NCI-H1930 (cell line): ENCODE measurements at regions not wholly inside any gene's neighbourhood (a gene's known extent, or its start where the extent isn't known, plus 50 kb on each side); places are given as distances from the start of the nearest gene placed in this dataset.

Experiments
- DNase-seq, 2 experiments: peaks; one replicate each; lab custom pipeline; 2025; lab: John Stamatoyannopoulos, UW

DNA sequence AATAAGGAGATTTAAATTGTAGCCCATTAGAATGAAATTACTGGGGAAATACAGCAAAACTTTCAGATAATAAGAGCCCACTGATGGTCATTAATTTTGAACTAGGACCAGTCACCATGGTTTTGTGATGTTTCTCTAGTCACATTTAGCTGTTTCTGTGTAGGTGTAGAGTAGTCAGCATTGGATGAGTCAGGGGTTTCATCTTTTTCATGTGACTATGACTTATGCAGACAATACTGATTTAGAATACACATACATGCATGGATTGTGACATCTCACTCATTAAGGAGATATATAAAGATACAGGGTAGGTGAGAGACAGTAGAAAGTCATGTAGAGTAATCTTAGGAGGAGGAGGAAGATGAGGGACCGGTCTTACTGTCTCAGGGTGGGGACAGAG lies 1192.7 kb downstream of the KCNT2 start:
- no peak for DNase-seq

GRCh38 chr1:195394567-195394966 lies 1213.7 kb downstream of the KCNT2 start:
- no peak for DNase-seq

DNA sequence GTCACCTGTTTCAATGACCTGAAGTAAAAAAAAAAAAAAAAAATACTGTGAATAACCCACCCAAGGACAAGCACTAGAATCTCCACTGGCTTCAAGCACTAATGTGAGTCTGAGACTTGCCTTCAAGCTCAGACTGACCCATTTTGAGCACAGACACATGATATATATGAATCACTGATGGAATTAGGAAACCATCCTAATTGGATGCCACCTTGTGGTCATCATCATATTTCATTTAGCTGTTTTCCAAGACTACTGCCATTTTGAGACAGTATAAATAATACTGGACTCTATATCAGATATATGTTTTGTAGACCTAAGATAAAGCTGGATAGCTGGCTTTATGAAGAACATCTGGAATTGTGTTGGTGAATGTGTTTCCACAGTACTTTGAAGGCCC lies 1232.0 kb downstream of the KCNT2 start:
- no peak for DNase-seq

GRCh38 chr1:195373856-195374255 lies 1234.4 kb downstream of the KCNT2 start:
- DNase-seq, result no peak

DNA sequence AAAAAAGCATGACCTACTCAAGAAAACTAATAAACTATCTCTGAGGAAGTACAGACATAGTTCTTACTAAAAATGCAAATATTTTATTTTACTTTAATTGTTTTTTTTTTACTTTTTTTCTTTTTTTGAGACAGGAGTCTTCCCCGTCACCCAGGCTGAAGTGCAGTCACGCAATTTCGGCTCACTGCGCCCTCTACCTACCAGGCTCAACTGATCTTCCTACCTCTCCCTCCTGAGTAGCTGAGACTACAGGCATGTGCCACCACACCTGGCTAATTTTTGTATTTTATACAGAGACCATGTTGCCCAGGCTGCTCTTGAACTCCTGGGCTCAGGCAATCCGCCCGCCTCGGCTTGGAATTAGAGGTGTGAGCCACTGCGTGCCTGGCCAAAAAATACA lies 1263.1 kb downstream of the KCNT2 start:
- no peak for DNase-seq

DNA sequence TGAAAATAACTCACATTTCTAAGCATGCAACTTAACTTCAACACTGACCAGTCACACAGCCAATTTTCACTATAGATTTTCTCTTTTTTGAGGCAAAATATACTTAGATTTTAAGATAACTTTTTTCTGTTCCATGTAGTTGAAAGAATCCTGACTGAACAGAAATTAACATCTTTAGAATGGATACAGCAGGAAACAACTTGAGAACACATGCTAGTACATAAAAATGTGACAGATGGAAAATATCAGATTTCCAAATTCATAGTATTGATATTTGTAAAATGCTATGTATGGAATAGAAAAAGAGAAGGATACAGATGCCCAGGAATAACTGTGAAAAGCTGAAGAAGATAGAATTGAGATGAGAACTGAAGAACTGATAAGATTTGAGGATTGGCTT lies 1270.6 kb downstream of the KCNT2 start:
- no peak for DNase-seq

- no peak for DNase-seq
Observed at GRCh38 chr1:195336812-195337211, 1271.4 kb downstream of the KCNT2 start.

DNA sequence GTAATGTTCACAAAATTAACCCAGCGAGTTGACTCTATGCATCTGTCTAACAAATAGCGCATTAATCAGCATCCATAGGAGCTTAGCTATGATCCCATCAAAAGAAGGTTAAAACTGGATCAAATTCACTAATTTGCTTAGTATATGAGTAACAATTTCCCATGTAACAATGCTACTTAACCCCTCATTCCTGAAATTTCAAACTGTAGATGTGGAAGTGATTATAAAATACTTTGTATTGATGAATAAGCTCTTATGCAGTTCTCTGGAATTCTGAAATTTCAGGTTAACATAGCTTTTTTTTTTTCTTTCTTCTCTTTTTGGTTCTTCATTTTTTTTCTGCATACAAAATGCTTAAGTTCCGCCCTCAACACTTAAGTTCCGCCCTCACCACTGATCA lies 1272.7 kb downstream of the KCNT2 start:
- DNase-seq, result no peak

DNA sequence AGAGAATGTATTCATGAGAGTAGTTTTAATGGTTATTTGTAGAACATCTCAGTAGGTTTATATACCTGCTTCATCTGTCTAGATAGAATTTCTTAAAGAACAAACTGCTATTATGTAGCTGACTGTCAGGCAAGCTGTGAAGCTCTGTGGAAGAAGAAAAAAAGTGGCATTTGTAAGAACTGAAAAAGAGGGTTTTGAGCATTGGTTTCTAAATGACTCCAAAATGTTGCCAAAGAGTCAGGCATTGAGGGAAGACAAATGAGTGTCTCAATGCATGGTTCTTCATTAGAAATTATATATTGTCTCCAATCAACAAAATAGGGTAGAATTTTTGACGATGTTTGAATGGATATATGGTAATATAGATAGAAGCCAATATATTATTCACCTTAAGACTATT lies 1276.1 kb downstream of the KCNT2 start:
- DNase-seq, result no peak

DNA sequence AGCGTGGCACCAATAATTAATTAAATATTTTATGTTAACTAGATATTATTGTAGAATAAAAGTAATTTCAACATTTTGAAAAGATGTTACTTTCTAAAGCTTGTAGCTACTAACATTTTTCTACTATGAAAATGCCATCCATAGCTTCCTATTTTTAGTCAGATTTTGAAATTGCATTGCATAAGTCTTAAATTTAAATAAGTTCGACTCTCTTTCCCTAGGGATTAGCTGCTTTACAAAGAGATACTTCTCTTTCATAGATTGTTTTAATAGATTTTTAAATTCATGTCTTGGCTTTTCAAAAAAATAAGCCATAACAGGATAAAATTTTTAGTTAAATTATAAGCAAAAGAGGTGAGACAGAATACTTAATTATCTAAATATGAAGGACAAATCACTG lies 1279.6 kb downstream of the KCNT2 start:
- no peak for DNase-seq

- no peak for DNase-seq
Observed at GRCh38 chr1:195328102-195328501, 1280.1 kb downstream of the KCNT2 start.

DNA sequence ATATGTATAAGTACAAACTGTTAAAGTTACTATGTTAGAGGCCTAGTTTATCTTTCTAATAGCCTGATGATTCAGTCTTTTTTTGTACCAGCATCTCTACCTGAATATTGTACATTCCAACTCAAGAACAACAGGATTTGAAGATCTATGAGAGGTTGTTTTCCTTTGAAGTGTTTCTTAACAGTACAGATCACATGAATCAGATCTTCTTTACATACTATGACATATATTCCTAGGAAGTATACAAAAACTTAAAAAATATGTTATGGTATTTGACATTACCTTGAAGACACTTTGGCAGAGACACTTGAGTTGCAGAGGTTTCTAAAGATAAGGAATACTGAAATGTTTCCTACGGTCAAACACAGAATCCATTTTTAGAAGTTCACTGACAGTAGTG lies 1280.9 kb downstream of the KCNT2 start:
- no peak for DNase-seq

- no peak for DNase-seq
Observed at GRCh38 chr1:195326325-195326724, 1281.9 kb downstream of the KCNT2 start.

GRCh38 chr1:195325181-195325580 lies 1283.1 kb downstream of the KCNT2 start:
- DNase-seq, result no peak

- DNase-seq, result no peak
Observed at GRCh38 chr1:195306281-195306680, 1302.0 kb downstream of the KCNT2 start.

DNA sequence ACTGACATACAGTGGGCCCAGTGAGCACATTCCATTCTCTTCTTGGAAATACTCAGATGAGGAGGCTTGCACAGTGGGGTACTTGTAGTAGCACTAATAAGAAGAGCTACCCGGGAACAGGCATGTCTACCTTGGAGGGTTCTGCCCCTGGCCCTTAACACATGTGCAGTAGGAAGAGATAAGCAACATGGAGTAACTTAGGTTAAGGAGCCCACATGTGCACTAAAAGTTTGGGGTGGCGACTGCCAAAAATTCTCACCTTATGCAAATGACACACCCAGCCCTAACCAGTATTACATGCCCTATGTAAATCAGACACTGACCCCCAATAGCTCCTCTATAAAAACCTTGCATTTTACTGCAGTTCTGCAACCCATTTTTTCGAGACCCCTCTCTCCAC lies 1313.3 kb downstream of the KCNT2 start:
- no peak for DNase-seq

GRCh38 chr1:195278644-195279043 lies 1329.6 kb downstream of the KCNT2 start:
- DNase-seq, result no peak

DNA sequence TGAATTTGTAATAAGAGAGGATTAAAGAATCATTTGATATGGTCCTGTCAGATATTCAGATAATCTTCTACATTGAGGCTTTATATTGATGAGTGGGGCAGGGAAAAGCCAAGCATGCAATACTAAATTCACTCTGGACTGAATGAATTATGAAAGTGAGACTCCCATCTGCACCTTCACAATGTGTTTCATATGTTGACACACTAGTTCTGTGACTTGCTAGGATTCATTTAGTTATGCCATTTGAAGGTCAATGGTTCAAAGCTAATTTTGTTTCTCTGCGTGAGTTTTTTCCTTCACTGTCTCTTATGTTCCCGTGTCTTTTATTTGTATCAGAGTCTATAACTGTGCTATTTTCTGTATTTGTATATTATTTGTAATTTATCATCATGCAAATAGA lies 1332.5 kb downstream of the KCNT2 start:
- DNase-seq, result no peak

DNA sequence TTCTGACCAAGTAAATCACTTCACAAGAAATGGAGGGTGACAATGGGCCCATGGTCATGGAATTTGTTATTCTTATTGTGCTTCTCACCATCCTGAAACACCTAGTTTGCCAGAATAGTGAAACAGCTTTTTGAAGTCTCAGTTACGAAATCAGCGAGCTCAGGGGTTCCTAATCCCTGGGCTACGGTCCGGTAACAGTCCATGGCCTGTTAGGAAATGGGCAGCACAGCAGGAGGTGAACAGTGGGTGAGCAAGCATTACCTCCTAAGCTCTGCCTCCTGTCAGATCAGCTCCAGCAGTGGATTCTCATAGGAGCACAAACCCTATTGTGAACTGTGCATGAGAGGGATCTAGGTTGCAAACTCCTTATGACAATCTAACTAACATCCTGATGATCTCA lies 1356.3 kb downstream of the KCNT2 start:
- no peak for DNase-seq

GRCh38 chr1:195243492-195243891 lies 1364.7 kb downstream of the KCNT2 start:
- no peak for DNase-seq

GRCh38 chr1:195241066-195241465 lies 1367.2 kb downstream of the KCNT2 start:
- no peak for DNase-seq

DNA sequence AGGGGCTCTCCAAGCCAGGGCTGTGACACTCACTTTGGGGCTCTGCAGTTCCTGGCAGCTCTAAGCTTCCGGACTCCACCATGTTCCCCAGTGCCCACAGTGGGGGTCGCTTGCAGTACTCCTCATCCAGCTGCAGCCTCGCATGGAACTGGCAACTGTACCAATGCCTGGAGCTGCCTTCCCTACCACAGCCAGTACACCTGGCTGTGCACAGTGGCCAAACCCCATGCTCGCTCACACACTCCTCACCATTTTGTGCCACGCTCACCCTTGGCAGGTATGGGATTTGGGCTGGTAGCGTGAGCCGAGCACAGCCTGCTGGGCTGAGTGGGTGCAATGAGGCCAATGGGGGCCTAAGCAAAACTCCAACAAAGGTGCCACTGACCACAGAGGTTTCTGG lies 1369.9 kb downstream of the KCNT2 start:
- DNase-seq, result no peak

DNA sequence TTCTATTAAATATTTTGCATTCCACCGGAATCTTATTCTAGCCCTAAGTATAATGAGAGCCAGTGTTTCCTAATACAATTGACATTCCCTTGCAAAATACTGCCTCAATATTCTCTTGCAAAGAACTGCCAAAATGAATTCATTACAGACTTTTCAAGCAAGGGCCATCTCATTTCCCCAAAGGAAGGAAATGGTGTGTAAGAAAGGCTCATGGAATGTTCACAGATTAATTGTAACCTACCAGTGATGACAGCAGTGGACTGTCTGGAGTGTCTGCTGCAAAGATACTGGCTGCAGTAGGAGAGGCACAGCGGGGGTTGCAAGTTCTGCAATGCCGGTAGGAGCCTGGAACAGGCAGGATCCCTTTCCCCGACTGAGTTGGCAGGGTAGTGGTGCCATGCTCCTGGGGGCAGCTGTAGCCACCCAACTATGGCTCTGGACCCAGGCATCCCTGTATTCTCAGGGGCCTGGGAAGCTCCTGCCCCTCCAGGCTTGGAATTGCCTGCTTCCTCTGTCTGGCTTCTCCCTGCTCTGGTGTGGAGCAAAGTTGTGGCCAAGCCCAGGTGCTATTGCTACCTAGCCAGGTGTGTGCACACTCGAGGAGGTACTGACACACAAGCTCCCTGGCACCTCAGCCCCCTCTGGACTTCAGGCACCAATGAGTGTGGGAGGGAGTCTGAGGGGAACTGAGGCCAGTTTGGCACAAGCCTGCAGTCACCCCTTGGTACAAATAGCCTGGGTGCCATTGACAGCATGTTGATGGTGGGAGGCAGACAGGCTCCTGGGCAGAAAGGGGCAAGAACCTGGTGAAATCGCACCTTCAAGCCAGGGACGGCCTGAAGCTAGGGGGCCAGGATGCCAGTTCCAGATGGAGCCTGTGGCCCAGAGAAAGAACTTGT lies 1371.0 kb downstream of the KCNT2 start:
- no peak for DNase-seq
